CD4-positive, alpha-beta T cell treated with Interleukin-15 for 4 hours (primary cell): ENCODE measurements at regions not wholly inside any gene's neighbourhood (a gene's known extent, or its start where the extent isn't known, plus 50 kb on each side); places are given as distances from the start of the nearest gene placed in this dataset.
"Not testable (repeated sequence)": the region's sequence is repeated elsewhere in the genome, so short reads cannot be mapped to it uniquely, and the experiment has no call there.

Experiments
- DNase-seq: peaks from one replicate; pipeline ENCODE4 v3.0.0-alpha.2; 2020; ENCODE audit warnings: low spot score

DNA sequence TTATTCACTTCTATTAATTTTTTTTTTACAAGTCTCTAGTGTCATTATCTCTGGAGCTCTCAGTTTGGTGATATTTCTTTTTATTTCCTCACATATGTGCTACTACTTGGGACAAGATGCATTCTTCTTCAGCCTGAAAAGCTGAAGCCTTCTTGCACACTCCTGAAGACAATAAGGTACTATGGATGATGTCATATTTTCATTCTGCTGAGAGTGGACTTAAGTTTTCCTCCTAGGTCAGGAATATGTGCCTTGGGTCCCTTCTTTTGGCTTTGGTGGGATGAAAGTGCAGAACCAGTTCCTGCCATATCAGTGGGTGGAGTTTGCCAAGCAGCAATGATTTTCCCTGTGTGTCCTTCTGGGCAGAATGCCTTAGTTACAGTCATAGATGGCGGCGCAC, 188.7 kb upstream of the EYA4 start:
- DNase-seq: no peak

DNA sequence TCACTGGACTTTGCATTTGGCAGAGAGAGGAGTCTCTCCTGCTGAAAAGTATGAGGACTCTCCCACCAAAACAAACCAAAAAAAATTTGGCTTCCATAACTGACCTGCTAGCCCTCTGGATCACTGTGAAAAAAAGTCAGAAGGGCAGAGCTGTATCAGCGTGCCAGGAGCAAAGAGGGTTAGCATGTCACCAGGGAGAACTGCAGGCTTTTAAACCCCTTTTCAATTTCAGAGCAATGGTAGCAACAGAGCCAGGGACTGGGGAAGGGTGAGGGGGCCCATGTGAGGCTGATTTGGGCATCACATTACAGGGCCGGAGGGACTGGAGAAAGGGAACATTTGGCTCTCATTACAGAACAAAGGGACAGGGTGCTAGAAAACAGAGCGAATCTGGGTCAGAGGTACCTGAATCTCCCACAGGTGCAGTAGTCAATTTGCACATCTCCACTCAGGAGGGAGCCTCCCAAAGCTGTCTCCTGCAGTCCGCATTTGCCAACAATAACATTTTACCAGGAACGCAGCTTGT, 185.7 kb upstream of the EYA4 start:
- no peak for DNase-seq

DNA sequence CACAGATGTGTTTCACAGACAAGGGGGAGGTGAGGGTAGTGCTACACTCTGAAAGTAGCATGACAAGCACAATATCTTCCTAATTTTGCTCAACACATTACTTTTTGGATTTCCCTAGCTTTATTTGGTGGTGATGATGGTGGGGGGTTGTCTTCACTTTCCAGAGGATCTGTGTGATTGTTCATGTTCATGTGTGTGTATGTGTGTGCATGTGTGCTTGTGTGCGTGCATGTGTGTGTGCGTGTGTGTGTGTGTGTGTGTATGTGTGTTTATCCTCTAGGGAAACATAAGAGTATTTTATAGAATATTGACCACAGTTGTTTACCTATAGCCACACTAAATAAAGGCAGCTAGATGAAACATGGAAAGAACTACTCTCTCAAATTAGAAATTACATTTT, 183.8 kb upstream of the EYA4 start:
- DNase-seq: no peak

DNA sequence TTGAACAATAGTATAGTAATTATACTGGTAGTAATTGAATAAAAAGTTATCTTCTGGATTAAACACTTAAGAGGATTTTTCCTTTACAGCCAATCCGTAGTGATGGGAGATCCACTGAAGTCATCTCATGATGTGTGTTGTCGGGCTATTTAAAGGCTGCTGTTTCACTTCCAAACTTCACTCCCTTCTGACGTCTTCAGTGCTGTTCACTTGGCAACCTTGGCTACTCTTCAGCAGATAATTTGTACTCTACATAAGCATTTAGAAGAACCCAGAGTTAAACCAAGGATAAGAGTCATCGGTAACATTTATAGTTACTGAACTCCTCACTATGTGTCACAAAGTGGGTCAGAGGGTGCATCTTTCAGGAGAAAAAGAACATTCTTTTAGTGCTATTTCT, 179.1 kb upstream of the EYA4 start:
- no peak for DNase-seq

DNA sequence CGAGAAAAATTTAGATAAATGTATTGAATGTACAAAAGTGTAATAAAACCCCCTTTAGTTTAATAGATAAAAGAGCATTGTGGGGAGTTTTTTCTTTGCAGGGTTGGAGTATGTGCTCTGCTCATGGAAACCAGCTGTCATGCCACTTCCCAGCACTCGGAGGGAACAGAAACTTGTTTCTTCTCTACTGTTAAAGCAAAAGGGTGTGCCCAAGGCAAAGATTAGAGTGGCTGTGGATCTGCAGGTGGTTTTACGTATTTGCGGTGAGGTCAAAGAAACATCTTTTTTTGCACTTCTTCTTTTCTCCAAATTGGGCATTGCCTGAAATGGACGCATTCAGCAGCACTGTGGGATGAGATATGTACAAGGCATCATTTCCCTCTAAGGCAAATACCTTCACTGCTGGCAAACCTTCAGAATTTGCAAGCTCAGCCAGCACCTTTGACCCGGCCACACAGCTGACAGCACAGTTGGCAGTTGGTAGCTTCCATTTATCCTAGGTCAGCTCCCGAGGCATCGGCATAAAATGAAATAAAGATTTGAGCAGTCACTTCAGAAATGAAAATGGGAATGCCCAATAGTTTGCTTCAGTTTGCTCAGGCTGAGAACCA, 178.4 kb upstream of the EYA4 start:
- DNase-seq: no peak

DNA sequence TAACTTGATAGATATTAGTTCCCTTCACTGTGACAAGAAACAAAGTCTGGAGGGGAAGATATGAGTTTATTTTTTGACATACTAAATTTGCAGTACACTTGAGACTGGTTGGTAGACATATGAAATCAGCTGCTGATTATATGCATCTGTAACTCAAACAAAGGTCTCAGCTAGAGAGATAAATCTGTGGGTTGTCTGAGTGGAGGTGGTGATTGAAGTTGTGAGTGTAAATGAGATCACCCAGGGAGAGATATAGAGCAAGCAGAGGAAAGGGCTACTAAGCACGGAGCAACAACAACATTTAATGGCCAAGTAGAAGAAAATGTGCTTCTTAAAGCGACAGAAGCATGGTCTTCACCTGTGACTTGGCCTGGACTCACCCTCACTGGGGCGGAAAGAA, 173.2 kb upstream of the EYA4 start:
- DNase-seq: no peak

DNA sequence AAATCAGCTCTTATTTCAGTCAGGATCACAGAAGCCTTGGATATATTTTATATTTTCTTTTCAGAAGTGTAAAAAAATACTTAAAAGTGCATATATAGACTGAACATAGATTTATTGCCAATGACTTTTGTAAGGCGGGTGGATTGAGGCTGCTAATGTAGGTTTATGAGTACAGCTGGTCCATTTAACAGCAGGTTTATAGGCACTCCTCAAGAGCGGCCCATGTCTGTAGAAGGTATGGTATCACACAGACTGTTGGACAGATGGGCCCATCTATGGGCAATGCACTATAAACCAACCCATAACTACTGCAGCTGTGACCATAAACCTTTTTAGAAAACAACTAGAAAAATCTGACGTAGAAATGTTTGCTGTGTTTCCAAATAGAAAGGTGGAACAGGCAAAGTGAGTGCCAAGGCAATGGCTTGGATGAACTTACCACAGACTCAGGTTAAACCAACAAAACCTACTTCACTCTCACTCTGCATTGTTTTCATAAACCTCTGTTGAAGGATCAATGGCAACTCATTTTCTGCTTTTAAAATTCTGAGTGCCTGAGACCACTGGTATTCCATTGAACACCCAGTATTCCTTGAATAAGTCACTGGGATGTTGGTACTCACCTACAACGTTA, 170.6 kb upstream of the EYA4 start:
- DNase-seq: no peak

DNA sequence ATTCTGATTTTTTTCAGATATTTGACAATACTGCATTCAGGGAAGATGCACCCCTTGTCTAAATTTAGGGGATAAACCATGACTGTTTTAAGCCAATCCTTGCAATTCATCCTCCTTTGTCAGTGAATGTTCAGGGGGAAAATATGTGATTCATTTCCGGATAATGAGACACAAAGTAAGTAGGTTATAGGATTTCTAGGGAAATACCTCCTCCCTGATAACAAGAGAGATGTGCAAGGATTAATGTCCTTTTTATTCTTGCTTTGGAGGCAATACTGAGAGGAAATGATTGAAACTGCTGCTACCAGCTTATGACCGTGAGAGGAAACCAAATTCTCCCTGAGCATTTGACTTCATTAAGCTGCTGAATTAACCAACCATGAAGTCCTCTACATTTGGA, 161.3 kb upstream of the EYA4 start:
- no peak for DNase-seq

DNA sequence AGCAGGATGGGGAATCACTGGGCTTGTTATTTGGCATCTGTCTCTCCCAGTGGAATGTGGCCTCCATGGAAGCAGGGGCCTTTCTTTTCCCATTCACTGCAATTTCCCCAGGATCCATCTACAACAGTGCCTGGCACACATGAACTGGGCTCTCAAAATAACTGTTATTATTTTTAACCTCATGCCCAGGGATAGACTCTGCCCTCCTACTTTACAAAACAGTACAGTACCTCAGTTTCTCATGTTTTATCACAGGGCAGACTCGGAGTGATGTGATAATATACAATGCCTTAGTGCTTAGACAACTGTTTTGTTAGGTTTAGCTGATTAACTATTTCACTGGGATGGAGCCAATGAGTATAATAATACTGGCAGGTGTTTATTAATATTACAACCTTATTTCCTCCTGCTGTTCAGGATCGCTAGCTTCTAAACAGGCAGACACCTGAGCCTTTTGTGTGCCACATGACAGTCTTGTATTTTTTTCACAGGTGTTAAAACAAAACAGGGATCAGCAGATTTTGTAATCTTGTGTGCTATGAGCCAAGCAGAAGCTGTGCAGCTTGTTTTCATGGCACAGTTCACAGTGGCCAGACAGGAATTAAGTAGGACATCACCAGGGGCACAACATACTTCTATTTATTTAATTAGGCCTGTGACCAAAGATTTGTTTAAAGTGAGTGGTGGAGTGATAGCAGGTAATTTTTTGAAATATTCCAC, 157.7 kb upstream of the EYA4 start:
- DNase-seq: no peak

DNA sequence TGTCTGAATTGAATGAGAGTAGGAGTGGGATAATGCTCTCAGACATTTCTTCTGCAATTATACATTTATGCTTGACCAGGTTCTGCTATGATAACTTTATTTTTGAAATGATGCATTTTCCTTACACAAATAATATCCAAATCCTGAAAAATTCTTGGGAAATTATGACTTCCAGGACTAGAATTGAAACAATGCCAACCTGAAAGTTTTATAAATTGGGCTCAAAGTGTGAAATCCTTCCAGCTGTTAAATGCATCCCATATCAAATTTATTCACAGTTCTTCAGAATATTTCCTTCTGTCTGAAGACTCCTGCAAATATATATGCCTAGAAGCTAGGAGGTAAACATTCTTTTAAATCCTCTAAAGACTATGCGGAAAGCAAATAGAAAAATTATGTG, 155.7 kb upstream of the EYA4 start:
- DNase-seq: no peak

DNA sequence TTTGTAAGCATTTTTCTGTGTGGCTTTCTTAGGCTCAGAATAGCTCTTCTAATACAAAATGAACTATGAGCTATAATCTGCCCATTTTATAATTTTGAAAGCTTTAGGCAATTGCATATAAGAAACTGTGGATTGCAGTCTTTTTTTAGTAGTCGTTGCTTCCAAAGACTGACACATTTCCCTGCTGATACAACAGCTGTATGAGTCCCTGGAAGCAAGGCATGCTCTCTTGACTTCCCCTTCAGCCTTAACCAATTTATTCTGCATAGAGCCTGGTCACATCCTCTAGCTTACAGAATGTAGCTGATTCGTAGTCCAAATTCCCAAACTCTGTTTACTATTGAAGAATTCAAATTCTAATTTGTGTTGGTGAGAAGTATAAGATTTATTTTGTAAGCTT, 155.3 kb upstream of the EYA4 start:
- DNase-seq: no peak

DNA sequence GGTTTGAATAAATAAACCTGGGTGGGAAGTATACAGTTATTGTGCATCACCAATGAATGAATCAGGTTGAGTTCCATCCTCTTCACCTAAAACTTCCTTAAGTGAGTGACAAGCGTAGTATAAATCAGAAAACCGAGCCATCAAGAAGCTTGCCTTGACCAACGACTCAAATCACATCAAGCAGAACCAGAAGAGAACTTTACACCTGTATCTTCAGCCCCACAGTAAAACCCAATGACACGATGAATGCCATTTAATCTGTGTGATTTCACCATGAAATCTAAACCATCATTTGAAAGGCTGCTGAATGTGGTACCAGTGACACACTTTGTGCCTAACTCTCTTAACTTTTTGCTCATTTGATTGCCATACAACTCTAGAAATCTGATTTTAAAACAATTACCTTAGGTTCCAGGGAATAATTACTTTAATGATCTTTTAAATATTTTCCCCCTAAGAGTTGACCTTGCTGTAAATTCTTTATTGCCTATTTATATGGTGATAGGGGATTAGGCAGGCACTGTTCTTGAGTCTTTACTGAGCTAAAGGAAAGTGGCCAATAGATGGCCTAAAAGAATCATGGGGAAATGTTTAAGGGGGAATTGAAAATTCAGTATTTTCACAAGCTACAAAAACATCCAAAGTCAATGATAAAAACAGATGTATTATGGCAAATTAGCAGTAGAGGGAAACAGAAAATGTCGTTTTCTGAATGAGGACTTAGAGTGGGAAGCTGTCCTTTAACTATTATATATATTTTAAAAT, 152.0 kb upstream of the EYA4 start:
- DNase-seq: no peak

DNA sequence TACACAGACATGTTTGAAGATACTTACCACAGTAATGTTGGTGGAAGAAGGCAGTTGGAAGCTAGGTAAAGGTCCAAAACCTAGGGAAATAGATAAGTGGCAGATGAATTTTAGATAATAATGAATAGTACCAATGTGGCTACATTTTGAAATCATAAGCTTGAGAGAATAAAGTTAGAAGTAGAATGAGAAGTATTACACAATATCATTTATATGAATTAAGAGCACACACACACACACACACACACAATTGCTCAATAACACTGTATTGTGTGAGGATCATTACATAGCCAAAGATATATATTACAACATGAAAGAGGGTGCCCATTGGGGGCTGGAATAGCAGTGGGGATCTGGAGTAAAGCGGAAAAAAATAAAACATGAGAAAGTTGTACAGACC, 149.0 kb upstream of the EYA4 start:
- DNase-seq: no peak

DNA sequence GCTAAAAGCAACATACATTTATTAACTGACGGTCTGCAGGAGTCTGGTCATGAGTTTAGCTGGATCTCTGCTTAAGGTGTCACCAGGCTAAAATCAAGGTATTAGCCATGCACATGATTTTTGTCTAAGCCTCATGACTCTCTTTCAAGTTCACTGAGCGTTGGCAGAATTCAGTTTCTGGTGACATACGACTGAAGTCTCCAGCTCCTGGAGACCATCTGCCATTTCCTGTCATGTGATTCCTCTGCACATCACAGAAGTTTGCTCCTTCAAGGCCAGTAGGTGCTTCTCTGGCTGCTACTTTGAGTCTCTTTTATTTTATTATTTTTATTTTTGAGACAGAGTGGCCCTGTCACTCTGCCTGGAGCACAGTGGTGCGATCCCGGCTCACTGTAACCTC, 148.4 kb upstream of the EYA4 start:
- no peak for DNase-seq

DNA sequence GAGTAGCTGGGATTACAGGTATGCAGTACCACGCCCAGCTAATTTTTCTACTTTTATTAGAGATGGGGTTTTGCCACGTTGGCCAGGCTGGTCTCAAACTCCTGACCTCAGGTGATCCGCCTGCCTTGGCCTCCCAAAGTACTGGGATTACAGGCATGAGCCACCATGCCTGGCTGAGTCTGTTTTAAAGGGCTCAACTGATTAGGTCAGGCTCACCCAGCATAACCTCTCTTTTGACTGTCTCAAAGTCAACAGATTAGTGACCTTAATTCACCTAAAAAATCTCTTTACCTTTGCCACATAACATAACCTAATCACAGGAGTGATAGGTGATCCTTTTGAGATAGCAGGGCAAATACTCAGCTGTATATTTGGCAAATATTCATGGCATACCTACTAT, 147.9 kb upstream of the EYA4 start:
- DNase-seq: not testable (repeated sequence)

DNA sequence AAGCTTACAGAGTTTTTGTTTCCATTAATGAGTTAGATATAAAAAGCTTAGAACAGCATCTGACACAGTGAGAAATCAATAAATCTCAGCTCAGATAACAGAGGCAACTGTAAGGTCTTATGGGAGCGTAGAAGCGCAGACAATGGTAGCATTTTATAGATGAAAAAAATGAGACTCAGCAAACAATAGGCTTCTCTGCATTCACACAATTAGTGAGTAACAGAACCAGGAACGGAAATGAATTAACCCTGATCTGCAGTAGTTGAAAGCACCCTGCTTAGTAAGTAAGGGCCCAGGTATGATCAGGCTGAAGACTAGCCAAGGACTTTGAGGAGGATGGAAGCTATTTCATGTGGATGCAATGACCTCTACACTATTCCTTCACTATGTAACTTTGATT, 147.2 kb upstream of the EYA4 start:
- DNase-seq: no peak

DNA sequence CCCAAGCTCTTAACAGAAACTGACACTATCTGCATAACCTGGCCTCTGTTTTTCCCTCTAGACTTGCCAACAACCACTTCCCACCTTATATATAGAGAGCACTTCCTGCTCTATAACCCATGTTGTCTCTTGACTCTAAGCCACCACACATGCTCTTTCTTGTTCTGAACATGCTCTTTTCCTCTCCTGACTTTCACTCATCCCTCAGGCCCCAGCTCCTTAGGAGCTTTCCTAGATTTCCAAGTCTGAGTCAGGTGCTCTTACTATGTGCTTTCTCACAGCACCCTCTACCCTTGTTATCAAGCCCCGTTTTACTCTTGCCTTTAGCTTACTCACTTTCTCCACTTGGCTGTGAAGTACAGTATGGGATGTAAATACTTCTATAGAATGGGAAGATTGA, 143.9 kb upstream of the EYA4 start:
- DNase-seq: no peak

DNA sequence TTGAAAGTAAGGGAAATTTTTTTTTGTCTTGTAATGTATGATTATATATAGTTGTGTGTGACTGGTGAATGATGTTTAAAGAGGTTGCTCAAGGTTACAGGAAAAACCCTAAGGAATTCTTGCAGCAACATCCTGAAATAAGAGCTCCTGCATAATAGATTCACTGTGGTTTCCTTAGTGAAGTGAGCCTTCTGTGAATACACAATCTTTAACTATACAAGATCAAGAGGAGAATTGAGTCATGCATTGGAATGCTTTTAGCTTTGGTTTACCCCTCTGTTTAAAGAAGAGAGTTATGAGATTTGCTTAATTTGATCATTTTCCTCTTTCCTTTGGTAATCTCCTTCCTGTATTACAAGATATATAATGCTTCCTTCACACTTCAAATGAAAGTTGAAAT, 141.6 kb upstream of the EYA4 start:
- no peak for DNase-seq

DNA sequence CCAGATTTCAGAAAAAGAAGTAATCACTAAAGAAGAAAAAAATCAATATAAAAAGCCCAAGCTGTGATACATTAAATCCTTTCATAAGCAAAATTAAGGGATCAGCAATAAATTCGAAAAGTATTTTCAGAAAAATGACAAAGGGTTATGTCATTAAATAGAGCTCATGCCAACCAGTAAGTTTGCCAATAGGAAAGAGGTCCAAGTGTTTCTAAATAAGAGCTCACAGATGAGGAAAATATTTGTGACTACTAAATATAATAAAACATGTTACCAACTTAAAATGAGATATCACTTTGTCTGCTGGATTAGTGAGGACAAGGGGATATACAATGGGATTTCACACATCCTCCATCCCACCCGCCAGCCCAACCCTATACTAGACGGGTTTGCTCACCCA, 140.3 kb upstream of the EYA4 start:
- DNase-seq: no peak

DNA sequence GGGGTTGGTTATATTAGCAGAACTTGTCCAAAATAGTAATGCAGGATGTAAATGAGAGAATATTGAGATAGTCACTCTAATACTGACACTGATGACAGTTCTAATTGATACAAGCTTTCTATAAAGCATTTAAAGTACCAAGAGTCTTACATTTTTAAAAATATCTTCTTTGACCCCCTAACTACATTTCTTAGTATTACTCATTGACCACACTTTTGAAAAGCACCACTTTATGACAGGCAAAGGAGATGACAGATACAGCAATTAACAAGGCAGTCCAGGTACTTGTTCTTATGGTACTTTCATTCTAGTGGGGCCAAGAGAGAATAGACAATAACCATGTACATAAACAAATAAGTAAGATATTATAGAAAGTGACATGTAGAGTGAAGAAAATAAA, 139.4 kb upstream of the EYA4 start:
- no peak for DNase-seq

DNA sequence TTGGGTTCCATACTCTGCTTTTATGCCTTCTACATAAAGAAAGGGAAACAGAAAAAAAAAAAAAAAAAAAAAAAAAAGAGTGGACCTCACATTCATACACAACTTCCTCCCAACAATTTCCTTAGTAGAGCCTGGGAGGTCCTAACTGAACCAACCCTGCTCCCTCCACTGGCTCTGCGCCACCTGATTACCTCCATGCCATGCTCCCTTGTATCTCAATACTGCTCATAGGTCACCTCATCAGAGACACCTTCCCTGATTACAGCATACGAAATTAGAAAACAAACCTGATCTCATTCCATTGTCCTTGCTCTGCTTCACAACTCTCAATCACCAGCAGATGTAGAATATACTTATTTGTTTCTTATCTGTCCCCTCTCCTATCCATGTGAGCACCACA, 134.2 kb upstream of the EYA4 start:
- DNase-seq: no peak

DNA sequence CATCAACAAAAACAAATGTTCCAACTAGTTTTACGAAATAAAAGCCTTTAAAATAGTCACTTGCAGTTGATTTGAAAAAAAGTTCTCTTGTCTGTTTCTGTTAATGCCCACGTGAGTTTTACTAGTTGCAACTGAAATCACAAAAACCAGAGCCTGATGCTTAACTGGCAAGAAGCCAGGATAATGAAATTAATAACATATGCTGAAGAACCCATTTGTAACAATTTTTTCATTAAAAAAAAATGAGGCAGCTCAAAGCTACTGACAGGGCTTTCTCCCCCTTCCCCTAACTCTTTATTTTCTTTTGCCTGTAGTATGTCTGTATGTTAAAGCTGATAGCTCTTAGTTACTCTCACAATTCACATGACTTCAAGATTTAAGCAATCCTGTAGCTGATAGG, 132.7 kb upstream of the EYA4 start:
- DNase-seq: no peak

DNA sequence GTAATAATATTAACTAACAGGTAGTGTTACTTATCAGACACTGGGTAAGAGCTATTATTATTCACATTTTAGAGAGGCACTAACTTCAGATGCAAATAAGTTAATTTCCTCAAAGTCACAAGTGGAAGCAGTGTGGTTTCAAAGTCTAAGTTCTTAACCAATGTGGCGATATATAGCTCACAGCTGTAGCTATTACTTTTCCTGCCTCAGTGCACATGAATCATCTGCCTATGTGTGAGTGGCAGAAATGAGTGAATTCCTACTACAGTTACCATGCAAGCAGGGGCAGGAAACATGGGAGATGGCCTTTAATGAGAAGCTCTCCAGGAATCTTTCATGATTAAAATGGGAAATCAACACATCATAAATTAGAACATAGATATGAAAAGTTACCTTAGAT, 126.2 kb upstream of the EYA4 start:
- DNase-seq: no peak
